Calu3 (cell line): ENCODE measurements at regions not wholly inside any gene's neighbourhood (a gene's known extent, or its start where the extent isn't known, plus 50 kb on each side); places are given as distances from the start of the nearest gene placed in this dataset.

Source experiments
- BruUV-seq: library from RNA; stranded (reverse); fragments of 400-500 nt; replicated peaks from 2 replicates; lab custom pipeline; 2021; lab: Mats Ljungman, UMichigan
- CTCF ChIA-PET: fragments of 300-600 bp; sonication (Branson Sonifier 250); formaldehyde crosslinking; loops from one replicate; lab custom pipeline; 2022; ENCODE audit warnings: antibody characterized with exemption; lab: Charles Lee
- DNase-seq: peaks from one replicate; pipeline ENCODE4 v3.0.0; 2022
- H3K27ac Mint-ChIP-seq: one replicate; pipeline ENCODE4 v1.8.0; 2022; ENCODE audit warnings: mixed read lengths; ENCODE audit not compliant: unreplicated experiment
- H3K27me3 Mint-ChIP-seq: one replicate; pipeline ENCODE4 v1.8.0; 2022; ENCODE audit warnings: mixed read lengths; ENCODE audit not compliant: unreplicated experiment
- H3K36me3 Mint-ChIP-seq: one replicate; pipeline ENCODE4 v1.8.0; 2022; ENCODE audit warnings: mild to moderate bottlenecking, moderate library complexity, mixed read lengths; ENCODE audit not compliant: insufficient read depth, unreplicated experiment
- H3K4me1 Mint-ChIP-seq: one replicate; pipeline ENCODE4 v1.8.0; 2022; ENCODE audit warnings: mild to moderate bottlenecking, low read depth, mixed read lengths; ENCODE audit not compliant: unreplicated experiment
- H3K4me3 Mint-ChIP-seq: one replicate; pipeline ENCODE4 v1.8.0; 2022; ENCODE audit warnings: mild to moderate bottlenecking, low read depth, moderate library complexity, mixed read lengths; ENCODE audit not compliant: unreplicated experiment
- H3K9me3 Mint-ChIP-seq: one replicate; pipeline ENCODE4 v1.8.0; 2022; ENCODE audit warnings: low read depth, mixed read lengths; ENCODE audit not compliant: unreplicated experiment
- intact Hi-C: fragments of 100-400 bp; cut with micrococcal nuclease; formaldehyde crosslinking; loops from one replicate; pipeline ENCODE4 v1.10.0; 2022; ENCODE audit not compliant: unreplicated experiment
- TF ChIP-seq, protein P1 (sequence below): fragments of 200-600 bp; IDR thresholded peaks from one replicate; pipeline ENCODE4 v1.8.0; 2022; ENCODE audit warnings: antibody characterized with exemption; ENCODE audit not compliant: unreplicated experiment

DNA sequence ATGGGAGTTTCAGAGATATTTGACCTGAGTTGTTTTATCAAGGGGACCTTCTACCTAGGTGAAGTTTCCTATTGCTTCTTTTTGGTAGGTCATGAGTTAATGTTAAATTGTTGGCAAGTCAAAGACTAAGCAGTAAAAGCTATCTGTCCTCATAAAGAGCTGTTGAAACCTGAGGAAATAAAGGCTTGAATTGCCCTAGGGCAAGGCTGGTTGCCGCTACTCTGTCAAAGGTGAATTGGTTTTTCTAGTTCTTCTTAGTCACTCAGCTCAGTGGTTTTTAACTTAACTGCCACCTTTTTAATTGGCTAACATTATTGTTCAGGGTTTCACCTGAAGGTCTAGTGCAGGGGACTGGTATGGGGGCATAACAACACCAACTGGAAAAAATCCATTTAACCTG is 441.6 kb upstream of the FBXO33 start:
- Mint-ChIP-seq H3K27ac (no peak overlapping the region), H3K27me3 (peaks cover 19% of the 10 kb centered on the region), H3K4me3 (no peak overlapping the region), H3K36me3 (no peaks in the 10 kb centered on the region), H3K9me3 (peaks cover 5% of the 10 kb centered on the region), H3K4me1 (no peaks in the 10 kb centered on the region)
- TF ChIP-seq, protein P1, sequence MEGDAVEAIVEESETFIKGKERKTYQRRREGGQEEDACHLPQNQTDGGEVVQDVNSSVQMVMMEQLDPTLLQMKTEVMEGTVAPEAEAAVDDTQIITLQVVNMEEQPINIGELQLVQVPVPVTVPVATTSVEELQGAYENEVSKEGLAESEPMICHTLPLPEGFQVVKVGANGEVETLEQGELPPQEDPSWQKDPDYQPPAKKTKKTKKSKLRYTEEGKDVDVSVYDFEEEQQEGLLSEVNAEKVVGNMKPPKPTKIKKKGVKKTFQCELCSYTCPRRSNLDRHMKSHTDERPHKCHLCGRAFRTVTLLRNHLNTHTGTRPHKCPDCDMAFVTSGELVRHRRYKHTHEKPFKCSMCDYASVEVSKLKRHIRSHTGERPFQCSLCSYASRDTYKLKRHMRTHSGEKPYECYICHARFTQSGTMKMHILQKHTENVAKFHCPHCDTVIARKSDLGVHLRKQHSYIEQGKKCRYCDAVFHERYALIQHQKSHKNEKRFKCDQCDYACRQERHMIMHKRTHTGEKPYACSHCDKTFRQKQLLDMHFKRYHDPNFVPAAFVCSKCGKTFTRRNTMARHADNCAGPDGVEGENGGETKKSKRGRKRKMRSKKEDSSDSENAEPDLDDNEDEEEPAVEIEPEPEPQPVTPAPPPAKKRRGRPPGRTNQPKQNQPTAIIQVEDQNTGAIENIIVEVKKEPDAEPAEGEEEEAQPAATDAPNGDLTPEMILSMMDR, result no peak
- BruUV-seq, result no TSS peak
- intact Hi-C loops, result no loop called here
- CTCF ChIA-PET, result no interaction called here
- no peak for DNase-seq

DNA sequence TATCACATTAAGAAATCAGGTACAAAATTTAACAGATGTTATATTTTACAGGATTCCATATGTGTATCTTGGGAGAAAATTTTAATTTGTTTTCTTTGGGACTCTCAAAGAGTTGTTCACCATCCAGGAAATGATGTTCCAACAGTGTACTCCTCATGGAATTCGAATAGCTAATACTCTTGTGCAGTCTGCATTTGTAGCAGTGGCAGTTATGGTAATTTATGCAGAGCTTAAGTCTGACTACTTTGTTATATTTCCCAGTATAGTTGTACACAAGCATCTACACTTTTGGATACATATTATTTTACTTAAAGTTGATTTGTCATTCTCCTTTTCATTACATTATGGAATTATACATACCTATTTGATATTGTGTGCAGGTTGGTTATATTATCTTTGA is 436.7 kb upstream of the FBXO33 start:
- no peaks in the 10 kb centered on the region for H3K4me1 Mint-ChIP-seq

DNA sequence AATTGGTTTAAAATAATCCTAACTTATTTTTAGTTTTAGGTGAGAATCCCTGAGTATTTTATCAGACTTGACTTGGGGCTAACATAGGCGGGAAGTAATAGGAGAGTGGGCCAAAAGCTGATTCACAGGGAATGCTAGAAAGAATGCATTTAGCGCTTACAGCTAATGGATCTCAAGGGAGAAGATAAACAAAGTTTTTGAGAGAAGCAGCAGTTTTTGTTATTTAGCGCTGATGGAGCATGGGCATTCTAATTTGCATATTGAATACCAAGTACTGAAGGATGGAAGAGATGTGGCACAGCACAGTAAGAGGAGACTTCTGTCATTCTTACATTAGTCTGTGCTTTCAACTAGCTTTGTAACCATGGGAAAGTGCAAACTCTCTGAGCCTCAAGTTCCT is 436.0 kb upstream of the FBXO33 start:
- no peaks in the 10 kb centered on the region for H3K36me3 Mint-ChIP-seq
- DNase-seq, result no peak
- no peak overlapping the region for H3K4me3 Mint-ChIP-seq
- intact Hi-C loops, result no loop called here
- TF ChIP-seq, protein P1, result no peak
- CTCF ChIA-PET, result no interaction called here
- BruUV-seq, result no TSS peak
- no peak overlapping the region for H3K27ac Mint-ChIP-seq
- H3K4me1 Mint-ChIP-seq, result no peaks in the 10 kb centered on the region
- peaks cover 3% of the 10 kb centered on the region for H3K9me3 Mint-ChIP-seq
- no peaks in the 10 kb centered on the region for H3K27me3 Mint-ChIP-seq

More for the DNA sequence above, 436.7 kb upstream of the FBXO33 start:
- Mint-ChIP-seq H3K27ac (no peak overlapping the region), H3K9me3 (peaks cover 3% of the 10 kb centered on the region), H3K27me3 (no peaks in the 10 kb centered on the region), H3K4me3 (no peak overlapping the region), H3K36me3 (no peaks in the 10 kb centered on the region)
- TF ChIP-seq, protein P1, result no peak
- DNase-seq, result no peak
- BruUV-seq, result no TSS peak
- intact Hi-C loops, result no loop called here
- CTCF ChIA-PET, result no interaction called here

DNA sequence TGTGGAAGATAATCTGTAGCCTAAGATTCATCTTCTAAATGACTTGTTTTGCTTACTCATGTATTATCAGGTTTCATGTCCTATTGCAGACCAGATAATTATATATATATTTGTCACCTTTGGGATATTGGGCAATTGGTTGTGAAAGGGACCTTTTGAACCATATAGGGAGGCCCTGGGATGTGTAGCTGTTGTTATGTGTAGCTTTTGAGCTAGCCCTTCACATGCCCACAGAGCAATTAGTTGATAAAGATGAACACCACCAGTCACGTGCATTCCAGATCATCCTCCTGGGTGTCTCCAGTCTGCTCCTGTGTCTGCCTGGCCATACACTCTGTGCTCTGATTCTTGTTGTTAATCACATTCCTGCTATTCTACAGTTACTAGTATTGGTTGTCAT is 431.2 kb upstream of the FBXO33 start:
- H3K4me1 Mint-ChIP-seq, result no peaks in the 10 kb centered on the region
- no peaks in the 10 kb centered on the region for H3K27me3 Mint-ChIP-seq
- no peaks in the 10 kb centered on the region for H3K9me3 Mint-ChIP-seq
- no peak overlapping the region for H3K27ac Mint-ChIP-seq
- no peak for DNase-seq
- no peaks in the 10 kb centered on the region for H3K36me3 Mint-ChIP-seq
- intact Hi-C loops, result no loop called here
- H3K4me3 Mint-ChIP-seq, result no peak overlapping the region
- no TSS peak for BruUV-seq
- TF ChIP-seq, protein P1, result no peak
- CTCF ChIA-PET, result no interaction called here
